SK-N-SH (cell line): ENCODE measurements at regions not wholly inside any gene's neighbourhood (a gene's known extent, or its start where the extent isn't known, plus 50 kb on each side); places are given as distances from the start of the nearest gene placed in this dataset.

Source experiments
- CTCF ChIP-seq: fragments of 200-600 bp; sonication (generic); IDR thresholded peaks from 2 replicates; pipeline ENCODE4 v1.6.1; 2017; ENCODE audit warnings: antibody characterized with exemption, mild to moderate bottlenecking, moderate library complexity
- FOXJ3 ChIP-seq: sonication (generic); formaldehyde crosslinking; IDR thresholded peaks from 2 replicates; pipeline ENCODE4 v1.5.1; 2020; ENCODE audit warnings: mild to moderate bottlenecking, missing genetic modification reagents
- GATA2 ChIP-seq: sonication (generic); formaldehyde crosslinking; IDR thresholded peaks from 2 replicates; pipeline ENCODE4 v1.5.0; 2020; ENCODE audit warnings: mild to moderate bottlenecking, missing genetic modification reagents
- REST ChIP-seq: IDR thresholded peaks from 2 replicates; pipeline ENCODE4 v1.6.1; 2012; ENCODE audit warnings: mild to moderate bottlenecking, low read depth, low read length, moderate library complexity
- TAF1 ChIP-seq: IDR thresholded peaks from 2 replicates; pipeline ENCODE4 v1.6.1; 2012; ENCODE audit warnings: low read depth, mild to moderate bottlenecking, low read length, moderate library complexity, borderline replicate concordance
- USF1 ChIP-seq: IDR thresholded peaks from 2 replicates; pipeline ENCODE4 v1.4.0; 2012; ENCODE audit warnings: low read depth, borderline replicate concordance
- USF2 ChIP-seq: fragments of 150-350 bp; IDR thresholded peaks from 2 replicates; pipeline ENCODE4 v1.6.1; 2017; ENCODE audit warnings: antibody characterized with exemption, low read length, low read depth, borderline replicate concordance
- ZBTB33 ChIP-seq: IDR thresholded peaks from 2 replicates; pipeline ENCODE4 v1.4.0; 2012; ENCODE audit warnings: low read depth, borderline replicate concordance

GRCh38 chr2:5433855-5434254 is 258.3 kb upstream of the SOX11 start:
- TF ChIP-seq CTCF = no peak
- TF ChIP-seq TAF1 = no peak
- no peak for TF ChIP-seq FOXJ3 (CRISPR knock-in tag)
- TF ChIP-seq USF1 = no peak
- TF ChIP-seq ZBTB33 = no peak
- no peak for TF ChIP-seq GATA2 (CRISPR knock-in tag)
- TF ChIP-seq REST = no peak
- TF ChIP-seq USF2 = no peak
